ENCODE measurements at regions not wholly inside any gene's neighbourhood (a gene's known extent, or its start where the extent isn't known, plus 50 kb on each side); places are given as distances from the start of the nearest gene placed in this dataset.
A peak's percentile ranks its signal among the peaks of the same experiment; 100 is the strongest.
"Not testable (repeated sequence)": the region's sequence is repeated elsewhere in the genome, so short reads cannot be mapped to it uniquely, and the experiment has no call there.

DNA sequence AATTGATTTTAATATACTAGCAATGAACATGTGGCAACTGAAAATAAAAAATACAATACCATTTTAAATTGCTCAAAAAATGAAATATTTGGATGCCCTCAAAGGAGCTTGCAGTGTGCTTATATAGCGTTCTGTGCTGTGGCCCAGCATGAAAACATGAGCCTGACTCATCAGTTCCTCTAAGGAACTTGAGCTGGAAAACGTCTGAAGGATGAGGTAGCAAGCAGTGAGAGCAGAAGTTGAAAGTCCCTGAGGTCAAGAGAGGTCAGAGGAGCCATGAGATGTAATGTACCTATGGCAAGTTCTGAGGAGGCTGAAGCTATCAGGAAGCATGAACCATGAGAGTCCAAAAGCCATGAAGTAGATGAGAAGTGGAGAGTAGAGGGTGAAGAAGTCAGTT lies 59.7 kb downstream of the HMGB3 start:
- H3K27ac ChIP-seq, result no peak overlapping the region
- no peak for TF ChIP-seq CTCF (conservative IDR thresholded peaks at IDR 0.05)
- TF ChIP-seq ZFX (IDR thresholded peaks at IDR 0.05), result no peak

GRCh38 chrX:151066373-151066772 lies 83.2 kb downstream of the HMGB3 start:
- H3K27ac ChIP-seq, result not testable (repeated sequence)

DNA sequence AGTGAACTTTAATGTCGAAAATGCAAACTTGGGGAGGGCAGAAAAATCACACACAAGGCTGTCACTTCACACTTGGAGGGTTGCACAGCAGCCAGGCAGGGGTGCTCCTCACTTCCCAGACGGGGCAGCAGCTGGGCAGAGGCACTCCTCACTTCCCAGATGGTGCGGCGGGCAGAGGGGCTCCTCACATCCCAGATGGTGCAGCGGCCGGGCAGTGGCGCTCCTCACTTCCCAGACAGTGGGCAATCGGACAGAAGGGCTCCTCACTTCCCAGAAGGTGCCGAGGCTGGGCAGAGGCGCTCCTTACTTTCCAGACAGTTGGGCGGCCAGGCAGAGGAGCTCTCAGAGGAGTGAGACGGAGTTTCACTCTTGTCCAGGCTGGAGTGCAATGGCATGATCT lies 90.6 kb downstream of the HMGB3 start:
- no peak overlapping the region for H3K27ac ChIP-seq
- no peak for TF ChIP-seq CTCF (conservative IDR thresholded peaks at IDR 0.05)
- no peak for TF ChIP-seq ZFX (IDR thresholded peaks at IDR 0.05)

GRCh38 chrX:151081016-151081415 lies 95.4 kb upstream of the GPR50 start:
- TF ChIP-seq CTCF (conservative IDR thresholded peaks at IDR 0.05), result no peak
- TF ChIP-seq ZFX (IDR thresholded peaks at IDR 0.05), result no peak
- H3K27ac ChIP-seq, result no peak overlapping the region

DNA sequence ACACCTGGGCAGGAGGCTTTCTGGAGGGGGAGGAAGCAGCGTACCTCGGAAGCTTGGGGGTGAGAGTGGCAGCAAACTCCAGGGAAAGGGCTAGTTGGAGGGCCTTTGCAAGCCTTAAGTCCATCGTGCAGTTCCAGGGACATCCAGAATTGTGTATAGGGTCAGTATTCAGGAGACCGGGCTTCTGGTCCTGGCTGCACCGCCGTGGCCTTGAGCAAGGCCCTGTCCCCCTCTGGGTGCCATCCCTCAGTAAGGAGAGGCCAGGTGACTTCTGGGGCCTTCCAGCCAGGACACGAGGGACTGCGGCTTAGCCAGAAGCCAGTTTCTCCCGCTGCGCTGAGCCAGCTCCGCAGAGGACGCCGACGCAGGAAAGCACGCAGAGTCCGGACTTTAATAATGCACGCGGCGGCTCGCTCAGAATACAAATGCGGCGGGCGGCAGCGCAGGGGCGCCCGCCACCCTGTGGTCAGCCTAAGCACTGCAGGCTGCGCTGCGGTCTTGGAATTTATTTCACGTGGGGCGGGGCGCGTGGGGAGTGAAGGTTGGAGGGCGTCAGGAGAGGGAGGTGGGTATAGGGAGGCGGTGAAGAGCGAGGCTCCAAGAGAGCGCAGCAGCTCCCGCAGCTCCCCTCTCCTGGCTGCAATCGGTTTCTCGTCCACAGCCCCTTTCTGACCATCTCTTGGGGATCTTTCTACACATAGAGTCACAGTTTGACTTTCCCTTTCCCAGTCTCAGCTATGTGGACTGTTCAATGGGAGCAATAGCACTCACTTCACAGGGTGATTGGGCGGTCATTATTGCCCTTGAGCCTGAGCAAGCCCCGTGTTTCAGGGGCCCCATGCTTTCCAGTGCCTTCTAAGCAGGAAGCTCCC lies 94.1 kb upstream of the GPR50 start:
- peak overlapping the region; percentile 21; the same call in 1 of the 2 replicates for H3K27ac ChIP-seq
- TF ChIP-seq ZFX (IDR thresholded peaks at IDR 0.05) (no peak), CTCF (conservative IDR thresholded peaks at IDR 0.05) (peak; percentile 91)

DNA sequence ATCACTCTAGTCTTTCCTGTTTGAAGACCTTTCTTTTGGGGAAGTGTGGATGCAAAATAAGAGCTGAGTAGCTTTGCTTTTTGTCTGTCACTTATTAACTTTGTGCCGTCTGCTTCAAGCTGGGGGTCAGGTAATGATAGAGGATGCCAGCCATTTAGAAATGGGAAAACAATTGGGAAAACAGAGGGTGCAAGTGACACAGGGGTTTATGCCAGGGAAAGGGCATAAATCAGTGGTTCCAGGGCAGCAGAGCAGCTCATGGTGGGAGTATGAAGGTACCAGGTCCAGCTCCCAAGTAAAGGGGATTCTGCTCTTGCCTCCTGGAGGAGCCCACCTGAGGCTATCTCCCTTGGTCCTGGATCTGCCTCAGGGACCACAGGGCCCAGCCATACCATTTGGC lies 91.9 kb upstream of the GPR50 start:
- no peak overlapping the region; the same call in 1 of the 2 replicates for H3K27ac ChIP-seq
- TF ChIP-seq ZFX (IDR thresholded peaks at IDR 0.05), result no peak
- TF ChIP-seq CTCF (conservative IDR thresholded peaks at IDR 0.05), result no peak

DNA sequence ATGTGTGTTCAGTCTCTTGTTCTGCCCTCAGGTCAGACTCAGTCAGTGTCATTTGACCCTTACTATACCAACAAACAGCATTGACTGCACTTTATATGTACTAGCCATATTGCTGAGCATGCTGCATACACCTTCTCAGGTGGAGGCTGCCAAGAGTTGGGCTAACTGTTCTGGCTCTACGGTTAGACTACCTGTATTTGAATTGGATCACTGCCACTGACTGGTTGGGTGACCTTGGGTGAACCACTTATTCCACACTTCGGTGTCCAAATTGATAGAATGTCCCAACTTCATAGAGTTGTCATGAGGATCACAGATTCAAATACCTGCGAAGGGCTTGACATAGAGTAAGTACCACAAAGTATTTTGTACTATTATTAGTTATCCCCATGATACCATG lies 91.2 kb upstream of the GPR50 start:
- H3K27ac ChIP-seq, result no peak overlapping the region; the same call in 1 of the 2 replicates
- TF ChIP-seq ZFX (IDR thresholded peaks at IDR 0.05) (no peak), CTCF (conservative IDR thresholded peaks at IDR 0.05) (no peak)

DNA sequence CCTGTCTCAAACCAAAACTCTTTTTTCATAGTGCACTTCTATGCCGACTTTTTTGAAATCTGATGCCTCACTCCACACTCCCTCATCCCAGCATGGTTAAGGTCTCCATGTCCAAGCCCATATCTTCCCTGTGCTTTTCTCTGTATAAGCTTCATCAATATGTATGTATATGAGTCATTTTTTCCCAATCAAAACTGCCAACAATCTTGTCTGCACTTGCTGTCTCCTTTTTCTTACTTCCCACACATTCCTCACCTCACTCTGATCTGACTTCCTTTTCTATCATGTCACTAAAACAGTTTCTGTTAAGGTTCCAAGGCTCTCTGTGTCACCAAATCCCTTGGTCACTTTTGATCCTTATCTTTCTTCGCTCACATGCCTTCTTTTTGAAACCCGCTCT lies 88.2 kb upstream of the GPR50 start:
- no peak overlapping the region for H3K27ac ChIP-seq
- TF ChIP-seq CTCF (conservative IDR thresholded peaks at IDR 0.05), result no peak
- TF ChIP-seq ZFX (IDR thresholded peaks at IDR 0.05), result no peak

All from C4-2B (cell line).